ENCODE measurements at regions not wholly inside any gene's neighbourhood (a gene's known extent, or its start where the extent isn't known, plus 50 kb on each side); places are given as distances from the start of the nearest gene placed in this dataset.

DNA sequence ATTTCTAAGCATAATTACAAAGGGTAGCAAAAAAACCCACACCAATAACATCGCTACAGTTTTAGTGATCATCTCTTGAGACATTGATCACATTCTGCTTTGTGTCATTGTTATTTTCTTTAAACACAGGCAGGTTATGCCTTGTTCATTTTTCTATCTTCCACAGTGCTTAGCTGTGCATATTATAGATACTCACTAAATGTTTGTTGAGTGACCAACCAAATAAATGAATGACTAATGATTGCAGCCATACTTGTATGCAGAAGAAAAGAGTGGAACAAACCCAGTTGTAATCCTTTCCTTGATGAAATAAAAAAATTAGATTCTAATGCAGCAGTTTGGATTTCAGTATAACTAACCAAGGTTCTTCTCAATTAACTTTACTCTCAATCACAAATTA lies 81.0 kb upstream of the RASSF8 start:
- Histone ChIP-seq H3K9me3 (ENCODE audit: insufficient read depth, low read length, severe bottlenecking) (no peaks in the 10 kb centered on the region), H3K4me1 (ENCODE audit: insufficient read depth, low read length) (no peaks in the 10 kb centered on the region), H3K9ac (ENCODE audit: low read depth, low read length) (no peak overlapping the region), H3K36me3 (ENCODE audit: insufficient read depth, low read length) (no peaks in the 10 kb centered on the region), H3K27me3 (ENCODE audit: insufficient read depth, low read length, poor library complexity) (peaks cover 3% of the 10 kb centered on the region), H3K79me2 (ENCODE audit: insufficient read depth, low read length) (no peaks in the 10 kb centered on the region), H3K4me3 (ENCODE audit: low read depth in 1 of 2, low read length in 2 of 2) (no peak overlapping the region), H3K4me2 (ENCODE audit: insufficient read depth, low read length) (no peak overlapping the region), H3K27ac (ENCODE audit: low read length) (no peak overlapping the region), H4K20me1 (ENCODE audit: insufficient read depth, low read length) (no peaks in the 10 kb centered on the region), H2AFZ (ENCODE audit: low read depth, low read length) (no peak overlapping the region)
- TF ChIP-seq, protein P1, sequence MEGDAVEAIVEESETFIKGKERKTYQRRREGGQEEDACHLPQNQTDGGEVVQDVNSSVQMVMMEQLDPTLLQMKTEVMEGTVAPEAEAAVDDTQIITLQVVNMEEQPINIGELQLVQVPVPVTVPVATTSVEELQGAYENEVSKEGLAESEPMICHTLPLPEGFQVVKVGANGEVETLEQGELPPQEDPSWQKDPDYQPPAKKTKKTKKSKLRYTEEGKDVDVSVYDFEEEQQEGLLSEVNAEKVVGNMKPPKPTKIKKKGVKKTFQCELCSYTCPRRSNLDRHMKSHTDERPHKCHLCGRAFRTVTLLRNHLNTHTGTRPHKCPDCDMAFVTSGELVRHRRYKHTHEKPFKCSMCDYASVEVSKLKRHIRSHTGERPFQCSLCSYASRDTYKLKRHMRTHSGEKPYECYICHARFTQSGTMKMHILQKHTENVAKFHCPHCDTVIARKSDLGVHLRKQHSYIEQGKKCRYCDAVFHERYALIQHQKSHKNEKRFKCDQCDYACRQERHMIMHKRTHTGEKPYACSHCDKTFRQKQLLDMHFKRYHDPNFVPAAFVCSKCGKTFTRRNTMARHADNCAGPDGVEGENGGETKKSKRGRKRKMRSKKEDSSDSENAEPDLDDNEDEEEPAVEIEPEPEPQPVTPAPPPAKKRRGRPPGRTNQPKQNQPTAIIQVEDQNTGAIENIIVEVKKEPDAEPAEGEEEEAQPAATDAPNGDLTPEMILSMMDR (IDR thresholded peaks at IDR 0.05; ENCODE audit: borderline replicate concordance, extremely low read depth, low read length, poor library complexity, severe bottlenecking) = no peak
- no peak for TF ChIP-seq EZH2 (IDR thresholded peaks at IDR 0.05; ENCODE audit: borderline replicate concordance, low read depth, low read length, severe bottlenecking)
- no peak for DNase-seq
- ATAC-seq (ENCODE audit: insufficient read depth, low read depth) = no peak

DNA sequence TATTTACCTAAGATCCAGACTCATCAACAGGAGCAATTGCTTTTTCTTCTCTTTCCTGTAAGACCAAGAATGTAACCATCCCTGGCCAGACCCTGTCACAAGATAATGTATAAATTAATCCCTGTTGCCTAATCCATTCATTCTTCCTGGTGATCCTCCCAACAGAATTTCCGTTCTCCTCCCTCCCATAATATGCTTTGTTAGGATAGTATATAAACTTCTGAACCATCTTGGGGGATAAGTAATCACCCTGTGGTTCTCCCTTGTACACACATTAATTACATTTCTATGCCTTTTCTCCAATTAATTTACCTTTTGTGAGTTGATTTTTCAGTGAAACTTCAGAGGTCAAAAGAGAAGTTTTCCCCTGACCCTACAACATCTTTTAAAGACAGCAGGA lies 76.2 kb upstream of the RASSF8 start:
- Histone ChIP-seq H3K4me1 (ENCODE audit: insufficient read depth, low read length) (no peaks in the 10 kb centered on the region), H3K9me3 (ENCODE audit: insufficient read depth, low read length, severe bottlenecking) (no peaks in the 10 kb centered on the region), H3K36me3 (ENCODE audit: insufficient read depth, low read length) (no peaks in the 10 kb centered on the region), H3K27me3 (ENCODE audit: insufficient read depth, low read length, poor library complexity) (peaks cover 3% of the 10 kb centered on the region), H4K20me1 (ENCODE audit: insufficient read depth, low read length) (no peaks in the 10 kb centered on the region), H3K4me2 (ENCODE audit: insufficient read depth, low read length) (no peak overlapping the region), H3K27ac (ENCODE audit: low read length) (no peak overlapping the region), H3K79me2 (ENCODE audit: insufficient read depth, low read length) (no peaks in the 10 kb centered on the region), H3K4me3 (ENCODE audit: low read depth in 1 of 2, low read length in 2 of 2) (no peak overlapping the region), H3K9ac (ENCODE audit: low read depth, low read length) (no peak overlapping the region), H2AFZ (ENCODE audit: low read depth, low read length) (no peak overlapping the region)
- TF ChIP-seq, protein P1 (IDR thresholded peaks at IDR 0.05; ENCODE audit: borderline replicate concordance, extremely low read depth, low read length, poor library complexity, severe bottlenecking) = no peak
- no peak for TF ChIP-seq EZH2 (IDR thresholded peaks at IDR 0.05; ENCODE audit: borderline replicate concordance, low read depth, low read length, severe bottlenecking)
- DNase-seq (no peak), ATAC-seq (ENCODE audit: insufficient read depth, low read depth) (no peak)

DNA sequence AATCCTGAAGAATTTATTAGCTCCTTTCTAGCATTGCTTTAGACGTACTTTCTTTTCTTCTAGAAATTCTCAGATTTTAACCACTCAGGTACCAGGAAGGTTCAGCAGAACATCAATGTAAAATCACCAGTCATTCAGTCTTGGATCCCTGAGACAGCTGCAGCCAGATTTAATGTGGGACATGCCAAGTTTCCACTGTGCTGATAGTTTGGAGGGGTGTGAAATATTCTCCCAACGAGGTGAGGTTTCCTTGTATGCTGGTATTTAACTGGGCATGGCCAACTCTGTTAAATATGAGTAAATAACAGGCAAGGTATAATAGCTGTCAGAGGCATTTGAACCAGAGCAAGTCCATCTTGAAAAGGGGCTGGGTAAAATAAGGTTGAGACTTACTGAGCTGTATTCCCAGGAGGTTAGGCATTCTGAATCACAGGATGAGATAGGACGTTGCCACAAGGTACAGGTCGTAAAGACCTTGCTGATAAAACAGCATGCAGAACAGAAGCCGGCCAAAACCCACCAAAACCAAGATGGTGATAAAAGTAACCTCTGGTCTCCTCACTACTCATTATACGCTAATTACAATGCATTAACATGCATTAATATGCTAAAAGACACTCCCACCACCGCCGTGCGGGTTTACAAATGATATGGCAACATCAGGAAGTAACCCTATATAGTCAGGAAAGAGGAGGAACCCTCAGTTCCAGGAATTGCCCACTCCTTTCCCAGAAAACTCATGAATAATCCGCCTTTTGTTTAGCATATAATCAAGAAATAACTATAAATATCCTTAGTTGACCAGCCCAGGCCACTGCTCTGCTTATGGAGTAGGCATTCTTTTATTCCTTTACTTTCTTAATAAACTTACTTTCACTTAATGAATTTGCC lies 75.2 kb upstream of the RASSF8 start:
- Histone ChIP-seq H3K27me3 (ENCODE audit: insufficient read depth, low read length, poor library complexity) (peaks cover 3% of the 10 kb centered on the region), H4K20me1 (ENCODE audit: insufficient read depth, low read length) (no peaks in the 10 kb centered on the region), H3K36me3 (ENCODE audit: insufficient read depth, low read length) (no peaks in the 10 kb centered on the region), H3K9me3 (ENCODE audit: insufficient read depth, low read length, severe bottlenecking) (no peaks in the 10 kb centered on the region), H3K27ac (ENCODE audit: low read length) (no peak overlapping the region), H3K79me2 (ENCODE audit: insufficient read depth, low read length) (no peaks in the 10 kb centered on the region), H3K4me2 (ENCODE audit: insufficient read depth, low read length) (no peak overlapping the region), H3K4me3 (ENCODE audit: low read depth in 1 of 2, low read length in 2 of 2) (no peak overlapping the region), H2AFZ (ENCODE audit: low read depth, low read length) (no peak overlapping the region), H3K9ac (ENCODE audit: low read depth, low read length) (no peak overlapping the region), H3K4me1 (ENCODE audit: insufficient read depth, low read length) (no peaks in the 10 kb centered on the region)
- no peak for DNase-seq
- TF ChIP-seq, protein P1 (IDR thresholded peaks at IDR 0.05; ENCODE audit: borderline replicate concordance, extremely low read depth, low read length, poor library complexity, severe bottlenecking) = no peak
- TF ChIP-seq EZH2 (IDR thresholded peaks at IDR 0.05; ENCODE audit: borderline replicate concordance, low read depth, low read length, severe bottlenecking) = no peak
- no peak for ATAC-seq (ENCODE audit: insufficient read depth, low read depth)

All from DND-41 (cell line).